ENCODE measurements at regions not wholly inside any gene's neighbourhood (a gene's known extent, or its start where the extent isn't known, plus 50 kb on each side); places are given as distances from the start of the nearest gene placed in this dataset.
"Not testable (repeated sequence)": the region's sequence is repeated elsewhere in the genome, so short reads cannot be mapped to it uniquely, and the experiment has no call there.

GRCh38 chr4:58871509-58871908 lies 1761.3 kb upstream of the IGFBP7 start:
- no peak for DNase-seq (ENCODE audit: low read depth in 1 of 2, low spot score in 1 of 2)

- no peak for DNase-seq (ENCODE audit: low read depth in 1 of 2, low spot score in 1 of 2)
Measured at GRCh38 chr4:58849026-58849425, 1738.8 kb upstream of the IGFBP7 start.

- no peak for DNase-seq (ENCODE audit: low read depth in 1 of 2, low spot score in 1 of 2)
Measured at GRCh38 chr4:58843455-58843854, 1733.3 kb upstream of the IGFBP7 start.

DNA sequence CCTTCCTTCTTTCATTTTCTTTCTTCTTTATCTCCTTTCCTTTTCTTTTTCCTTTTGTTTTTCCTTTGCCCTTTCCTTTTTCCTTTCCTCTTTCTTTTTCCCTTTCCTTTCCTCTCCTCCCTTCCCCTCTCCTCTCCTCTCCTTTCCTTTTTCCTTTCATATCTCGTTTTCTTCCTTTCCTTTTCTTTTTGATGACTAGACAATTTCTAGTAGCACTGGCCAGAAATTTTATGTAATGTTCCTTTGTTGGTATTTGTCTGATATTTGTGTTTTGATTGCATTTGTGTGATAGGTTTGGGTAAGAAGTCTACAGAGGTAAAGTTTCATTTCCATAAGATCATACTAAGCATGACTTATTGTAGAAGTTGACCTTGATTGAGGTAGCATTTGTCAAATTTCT lies 1722.9 kb upstream of the IGFBP7 start:
- no peak for DNase-seq (ENCODE audit: low read depth in 1 of 2, low spot score in 1 of 2)

DNA sequence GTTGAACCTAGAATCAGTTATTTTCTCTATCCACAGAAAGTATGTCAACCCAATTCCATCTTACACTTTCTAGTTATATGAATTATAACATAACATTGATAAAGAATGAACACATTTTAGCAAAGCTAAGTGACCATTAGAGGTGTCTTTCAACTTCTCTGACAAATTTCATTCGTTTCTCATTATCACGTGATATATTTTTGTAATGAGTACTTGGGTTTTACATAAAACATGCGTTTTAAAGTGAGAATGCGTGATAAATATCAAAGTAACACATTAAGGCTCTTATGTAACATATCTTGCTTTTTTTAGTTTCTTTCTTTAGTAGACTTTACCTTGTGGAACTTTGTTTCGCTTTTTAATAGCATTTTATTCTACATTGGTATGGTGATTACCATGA lies 1715.1 kb upstream of the IGFBP7 start:
- no peak for DNase-seq (ENCODE audit: low read depth in 1 of 2, low spot score in 1 of 2)

DNA sequence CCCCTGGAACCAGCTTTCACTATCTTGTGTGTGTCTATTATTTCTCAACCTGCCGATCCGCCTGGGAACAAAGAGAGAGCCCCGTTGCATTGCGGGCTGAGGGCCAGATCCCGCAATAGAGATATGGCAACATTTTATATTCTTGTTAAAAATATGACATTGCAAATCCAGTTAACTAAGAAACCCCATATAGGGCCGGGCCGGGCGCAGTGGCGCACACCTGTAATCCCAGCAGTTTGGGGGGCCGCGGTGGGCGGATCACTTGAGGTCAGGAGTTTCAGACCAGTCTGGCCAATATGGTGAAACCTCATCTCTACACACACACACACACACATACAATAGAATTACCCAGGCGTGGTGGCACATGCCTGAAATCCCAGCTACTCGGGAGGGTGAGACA lies 1708.4 kb upstream of the IGFBP7 start:
- not testable (repeated sequence) for DNase-seq (ENCODE audit: low read depth in 1 of 2, low spot score in 1 of 2)

- DNase-seq (ENCODE audit: low read depth in 1 of 2, low spot score in 1 of 2), result no peak
Measured at GRCh38 chr4:58809948-58810347, 1699.8 kb upstream of the IGFBP7 start.

DNA sequence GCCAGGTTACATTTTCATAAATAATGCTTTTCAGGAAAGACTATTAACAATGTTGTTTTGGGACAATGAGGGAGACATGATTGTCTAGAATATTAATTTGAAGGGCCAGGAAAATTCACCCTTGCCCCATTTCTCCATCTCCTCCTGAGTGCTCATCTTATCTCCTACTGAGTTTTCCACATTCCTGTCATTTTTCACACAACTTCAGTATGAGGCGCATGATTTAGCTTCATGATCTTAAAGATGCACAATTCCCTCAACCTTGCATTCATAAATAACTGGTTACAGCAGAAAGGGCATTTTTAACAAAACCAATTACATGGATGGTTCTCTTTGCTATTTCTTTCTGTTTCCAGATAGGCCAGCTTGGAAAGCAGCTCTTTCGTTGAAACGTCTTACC lies 1699.2 kb upstream of the IGFBP7 start:
- DNase-seq (ENCODE audit: low read depth in 1 of 2, low spot score in 1 of 2), result no peak

GRCh38 chr4:58808817-58809216 lies 1698.6 kb upstream of the IGFBP7 start:
- DNase-seq (ENCODE audit: low read depth in 1 of 2, low spot score in 1 of 2), result no peak

DNA sequence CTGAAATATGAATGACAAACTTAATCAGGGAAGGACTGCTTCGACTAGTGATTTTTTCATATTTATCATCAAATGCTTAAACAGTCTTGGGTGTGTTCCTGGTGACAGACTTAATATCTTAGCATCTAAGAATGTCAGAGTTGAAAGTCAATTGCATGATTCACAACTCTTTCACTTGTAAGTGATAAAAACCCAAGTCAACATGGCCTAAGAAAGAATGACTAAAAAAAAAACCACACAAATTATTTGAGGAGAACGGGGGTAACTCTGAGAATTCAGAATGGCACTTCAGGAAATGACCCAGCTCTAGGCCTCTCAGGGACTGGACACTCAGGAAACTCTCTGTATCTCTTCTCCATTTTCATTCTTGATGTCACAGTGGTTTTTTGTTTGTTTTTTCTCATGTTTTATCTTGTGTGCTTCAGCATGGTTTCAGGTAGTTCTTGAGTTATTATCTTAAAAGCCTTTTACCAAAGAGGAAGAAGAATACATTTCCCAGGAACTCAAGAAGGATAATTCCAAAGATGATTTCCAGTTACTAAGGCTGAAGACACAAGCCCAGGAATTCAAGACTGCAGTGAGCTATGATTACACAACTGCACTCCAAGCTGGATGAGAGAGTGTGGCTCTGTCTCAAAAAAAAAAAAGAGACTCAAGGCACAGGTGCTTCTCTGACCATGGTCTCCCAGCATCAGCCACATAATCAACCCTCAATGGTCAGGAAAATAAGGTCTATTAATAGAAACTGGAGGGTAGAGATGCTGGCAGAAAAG lies 1697.8 kb upstream of the IGFBP7 start:
- DNase-seq (ENCODE audit: low read depth in 1 of 2, low spot score in 1 of 2), result no peak

GRCh38 chr4:58776627-58777026 lies 1666.4 kb upstream of the IGFBP7 start:
- no peak for DNase-seq (ENCODE audit: low read depth in 1 of 2, low spot score in 1 of 2)

DNA sequence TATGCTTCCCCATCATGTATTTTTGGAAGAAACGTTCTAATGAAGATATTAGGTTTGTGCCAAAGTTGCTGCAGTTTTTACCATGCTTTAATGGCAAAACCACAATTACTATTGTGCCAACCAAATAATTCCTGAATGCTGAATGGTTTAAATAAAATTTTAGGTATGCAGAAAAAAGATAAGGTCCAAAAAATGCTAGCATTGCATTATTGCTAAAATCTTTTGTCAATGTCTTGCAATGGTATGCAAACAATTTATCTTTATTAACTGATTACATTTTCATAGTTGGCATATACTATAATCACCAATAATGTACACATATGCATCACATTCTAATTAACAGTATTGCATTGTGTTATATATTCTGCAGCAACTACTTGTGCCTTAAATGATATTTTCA lies 1657.4 kb upstream of the IGFBP7 start:
- DNase-seq (ENCODE audit: low read depth in 1 of 2, low spot score in 1 of 2), result no peak

- DNase-seq (ENCODE audit: low read depth in 1 of 2, low spot score in 1 of 2), result no peak
Measured at GRCh38 chr4:58766763-58767162, 1656.6 kb upstream of the IGFBP7 start.

- DNase-seq (ENCODE audit: low read depth in 1 of 2, low spot score in 1 of 2), result no peak
Measured at GRCh38 chr4:58761563-58761962, 1651.4 kb upstream of the IGFBP7 start.

DNA sequence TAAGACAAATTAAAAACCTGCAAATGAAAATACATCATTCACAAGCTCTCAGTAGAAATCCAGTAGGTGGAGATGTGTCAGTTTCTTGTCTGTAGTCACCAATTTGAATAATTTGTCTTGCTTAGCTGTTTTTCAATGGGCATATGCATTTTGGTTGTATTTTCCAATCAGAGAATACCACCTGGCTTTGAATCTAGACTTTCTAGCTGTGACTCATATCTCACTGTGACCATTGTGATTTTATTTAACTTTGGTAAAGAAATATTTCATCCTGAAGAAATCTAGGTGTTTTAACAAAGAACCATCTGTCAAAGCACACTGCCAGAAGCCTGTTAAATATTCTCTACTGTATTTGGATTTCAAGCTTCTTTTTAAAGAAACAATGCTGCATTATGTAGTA lies 1650.6 kb upstream of the IGFBP7 start:
- no peak for DNase-seq (ENCODE audit: low read depth in 1 of 2, low spot score in 1 of 2)

GRCh38 chr4:58760100-58760499 lies 1649.9 kb upstream of the IGFBP7 start:
- no peak for DNase-seq (ENCODE audit: low read depth in 1 of 2, low spot score in 1 of 2)

GRCh38 chr4:58749206-58749605 lies 1639.0 kb upstream of the IGFBP7 start:
- no peak for DNase-seq (ENCODE audit: low read depth in 1 of 2, low spot score in 1 of 2)

GRCh38 chr4:58740897-58741296 lies 1630.7 kb upstream of the IGFBP7 start:
- no peak for DNase-seq (ENCODE audit: low read depth in 1 of 2, low spot score in 1 of 2)

DNA sequence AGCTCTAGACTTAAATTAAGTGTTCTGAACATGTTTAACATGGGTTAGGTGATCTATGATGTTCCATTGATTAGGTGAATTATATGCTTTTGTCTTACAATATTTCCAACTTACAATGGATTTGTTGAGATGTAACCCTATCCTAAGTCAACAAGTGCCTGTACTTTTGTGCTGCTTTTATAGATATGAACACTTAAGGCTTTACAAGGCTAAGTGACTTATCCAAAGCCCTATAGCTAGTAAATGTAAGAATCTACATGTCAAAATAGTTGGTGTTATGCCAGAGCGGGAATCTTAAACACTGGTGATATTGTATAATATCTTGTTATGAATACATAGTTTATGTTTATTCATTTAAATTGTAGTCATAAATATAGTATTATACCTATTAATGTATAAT lies 1629.1 kb upstream of the IGFBP7 start:
- no peak for DNase-seq (ENCODE audit: low read depth in 1 of 2, low spot score in 1 of 2)

DNA sequence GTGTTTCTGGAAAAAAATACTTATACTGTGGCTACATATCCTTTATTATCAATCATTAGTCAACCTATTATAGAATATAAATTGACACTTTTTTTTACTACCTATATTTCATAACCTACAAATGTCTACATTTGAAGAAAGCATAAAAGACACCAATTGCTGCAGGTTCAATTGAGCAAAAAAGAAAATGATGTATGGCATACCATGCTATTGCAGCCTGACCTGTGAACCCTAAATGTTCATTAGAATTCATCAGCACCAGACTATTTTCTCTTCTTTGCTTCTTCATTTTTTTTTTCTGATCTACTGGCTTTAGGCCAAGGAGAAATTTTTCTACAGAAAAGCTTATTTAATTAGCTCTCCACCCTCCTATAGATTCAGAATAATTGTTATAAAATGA lies 1628.2 kb upstream of the IGFBP7 start:
- DNase-seq (ENCODE audit: low read depth in 1 of 2, low spot score in 1 of 2), result no peak

DNA sequence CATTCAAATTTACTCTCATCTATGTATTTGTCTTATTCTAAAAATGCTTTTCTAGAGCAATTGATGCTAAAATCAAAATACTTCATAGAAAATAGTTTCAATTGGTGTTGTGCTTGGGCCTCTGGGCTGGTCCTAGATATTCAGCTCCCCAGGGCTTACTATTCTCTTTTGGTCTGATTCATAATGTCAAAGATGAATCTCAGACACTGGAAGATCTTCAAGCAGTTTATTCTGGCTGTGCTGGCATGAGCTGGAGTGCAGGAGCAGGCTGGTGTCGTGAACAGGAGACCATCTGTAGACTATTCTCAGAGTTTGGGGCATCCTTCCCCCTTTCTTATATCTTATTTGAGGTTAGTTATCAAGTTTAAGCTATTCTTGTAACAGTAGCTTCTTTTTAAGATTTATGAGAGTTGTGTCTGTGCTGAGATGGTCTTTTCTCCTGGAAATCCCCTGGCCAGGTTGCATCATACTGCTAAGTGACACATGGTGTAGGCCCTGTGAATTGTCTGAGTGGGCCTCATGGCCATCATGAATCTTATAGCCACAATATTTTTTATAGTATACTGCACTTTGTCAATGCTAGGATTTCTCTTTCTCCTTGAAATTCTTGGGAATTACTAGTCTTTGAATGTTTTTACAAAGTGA lies 1624.0 kb upstream of the IGFBP7 start:
- no peak for DNase-seq (ENCODE audit: low read depth in 1 of 2, low spot score in 1 of 2)

- no peak for DNase-seq (ENCODE audit: low read depth in 1 of 2, low spot score in 1 of 2)
Measured at GRCh38 chr4:58732973-58733372, 1622.8 kb upstream of the IGFBP7 start.

DNA sequence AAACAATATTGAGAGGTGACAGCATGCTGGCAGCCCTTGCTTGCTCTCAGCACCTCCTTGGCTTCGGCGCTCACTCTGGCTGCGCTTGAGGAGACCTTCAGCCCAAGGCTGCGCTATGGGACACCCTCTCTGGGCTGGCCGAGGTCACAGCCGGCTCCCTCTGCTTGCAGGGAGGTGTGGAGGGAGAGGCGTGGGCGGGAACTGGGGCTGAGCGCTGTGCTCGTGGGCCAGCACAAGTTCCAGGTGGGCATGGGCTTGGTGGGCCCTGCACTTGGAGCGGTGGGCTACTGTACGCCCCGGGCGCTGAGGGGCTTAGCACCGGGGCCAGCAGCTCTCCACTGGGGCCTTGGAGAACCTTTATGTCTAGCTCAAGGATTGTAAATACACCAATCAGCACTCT lies 1613.8 kb upstream of the IGFBP7 start:
- no peak for DNase-seq (ENCODE audit: low read depth in 1 of 2, low spot score in 1 of 2)
